ENCODE measurements at regions not wholly inside any gene's neighbourhood (a gene's known extent, or its start where the extent isn't known, plus 50 kb on each side); places are given as distances from the start of the nearest gene placed in this dataset.

- TF ChIP-seq REST (tag by site-specific recombination; IDR thresholded peaks at IDR 0.05), result no peak
- TF ChIP-seq GLIS2 (tag by site-specific recombination; IDR thresholded peaks at IDR 0.05), result no peak
- TF ChIP-seq CTCF (tag by site-specific recombination; IDR thresholded peaks at IDR 0.05), result no peak
- TF ChIP-seq MYNN (tag by site-specific recombination; IDR thresholded peaks at IDR 0.05; ENCODE audit: borderline replicate concordance), result no peak
Measured at GRCh38 chr4:148854203-148854602, 412.0 kb upstream of the NR3C2 start.
